NCI-H128 (cell line): ENCODE measurements at regions not wholly inside any gene's neighbourhood (a gene's known extent, or its start where the extent isn't known, plus 50 kb on each side); places are given as distances from the start of the nearest gene placed in this dataset.

ENCODE experiments used
- DNase-seq: peaks from one replicate; lab custom pipeline; 2025; ENCODE audit not compliant: unreplicated experiment; lab: John Stamatoyannopoulos, UW

DNA sequence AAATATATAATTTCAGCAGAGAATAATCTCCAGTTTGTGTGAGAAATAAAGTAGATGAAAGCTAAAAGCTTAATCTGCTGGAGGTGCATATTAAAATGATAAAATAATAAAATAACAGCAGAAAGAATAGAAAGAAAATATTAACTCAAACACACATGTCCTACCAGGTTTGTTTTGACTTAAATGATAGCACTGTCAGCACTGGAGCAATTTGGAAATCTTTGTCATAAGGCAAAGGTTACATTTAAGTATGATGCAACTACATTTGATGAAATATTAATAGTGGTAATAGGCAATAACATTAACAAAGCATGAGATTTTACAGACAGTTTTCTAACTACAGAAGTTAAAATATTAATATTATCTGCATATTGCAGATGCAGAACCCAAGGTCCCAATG lies 2380.1 kb downstream of the PCDH9 start:
- no peak for DNase-seq

- no peak for DNase-seq
Measured at GRCh38 chr13:64849196-64849595, 2380.9 kb downstream of the PCDH9 start.

DNA sequence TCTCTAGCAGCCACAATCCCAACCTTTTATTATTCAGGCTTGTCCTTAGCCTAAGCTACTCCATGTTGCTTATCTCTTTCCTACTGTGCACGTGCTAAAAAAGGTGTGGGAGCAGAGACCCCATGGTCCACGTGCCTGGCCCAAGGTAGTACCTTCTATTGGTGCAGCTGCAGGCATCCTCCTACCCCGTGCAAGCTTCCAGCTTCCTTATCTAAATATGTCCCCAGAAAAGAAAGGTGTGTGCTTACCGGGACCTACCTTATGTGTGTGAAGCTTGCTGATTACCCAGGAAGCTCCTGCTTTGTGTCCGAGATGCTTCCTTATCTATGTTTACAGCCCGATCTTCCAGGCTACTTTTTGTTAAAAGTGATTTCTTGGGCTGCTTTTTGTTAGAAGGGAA lies 2382.4 kb downstream of the PCDH9 start:
- DNase-seq, result no peak

DNA sequence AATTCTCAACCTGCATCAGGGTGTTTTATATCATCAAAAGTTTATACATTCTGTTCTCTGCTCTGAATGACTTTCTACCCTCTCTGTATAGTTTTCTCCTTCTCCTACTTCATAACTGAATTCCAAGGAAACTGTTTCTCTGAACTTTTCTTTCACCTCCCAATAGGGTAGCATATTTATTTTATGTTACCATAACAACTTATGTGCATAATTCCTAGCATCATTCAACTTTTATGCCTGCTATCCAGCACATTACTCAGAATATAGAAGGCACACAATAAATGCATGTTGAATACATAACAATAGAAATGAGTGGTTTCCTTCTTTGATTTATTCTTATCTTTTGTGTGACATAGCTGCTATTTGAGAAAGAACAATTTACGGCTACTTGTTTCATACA lies 2385.0 kb downstream of the PCDH9 start:
- no peak for DNase-seq

DNA sequence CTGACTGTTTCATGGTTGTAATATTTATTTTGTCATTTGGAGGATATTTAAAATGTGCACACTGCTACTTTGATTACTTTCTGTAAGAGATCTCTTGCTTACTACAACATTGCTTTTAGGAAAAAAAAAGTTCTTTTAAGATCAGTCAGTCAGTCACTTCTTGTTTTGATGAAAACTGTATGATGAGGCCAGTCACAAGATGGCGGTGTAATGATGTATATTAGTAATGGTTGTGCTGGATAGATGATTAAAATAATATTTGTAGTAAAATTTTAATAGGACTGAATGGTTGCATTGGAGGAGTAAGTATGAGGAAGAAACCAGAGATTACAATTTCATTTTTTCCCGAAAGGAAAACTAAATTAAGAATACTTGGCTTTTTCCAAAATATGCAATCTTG lies 2411.1 kb downstream of the PCDH9 start:
- no peak for DNase-seq

- no peak for DNase-seq
Measured at GRCh38 chr13:64817691-64818090, 2412.4 kb downstream of the PCDH9 start.

DNA sequence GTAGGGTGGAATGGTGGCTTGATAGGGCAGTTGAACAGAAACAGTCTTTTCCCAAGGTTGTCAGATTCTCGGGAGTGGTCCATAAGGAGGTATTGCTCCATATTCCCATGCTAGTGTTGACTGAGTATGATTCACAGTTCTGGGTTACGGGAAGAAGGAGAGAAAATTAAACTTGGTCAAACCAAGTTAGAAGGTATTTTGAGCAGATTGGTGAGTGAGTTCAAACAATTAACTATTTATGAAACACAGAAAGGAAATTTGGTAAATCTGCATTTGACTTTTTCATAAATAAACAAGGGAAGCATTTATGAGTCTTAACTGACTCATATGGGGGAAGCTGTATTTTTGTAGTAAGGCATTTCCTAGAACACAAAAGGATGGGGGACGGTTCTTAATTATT lies 2419.4 kb downstream of the PCDH9 start:
- DNase-seq, result no peak

DNA sequence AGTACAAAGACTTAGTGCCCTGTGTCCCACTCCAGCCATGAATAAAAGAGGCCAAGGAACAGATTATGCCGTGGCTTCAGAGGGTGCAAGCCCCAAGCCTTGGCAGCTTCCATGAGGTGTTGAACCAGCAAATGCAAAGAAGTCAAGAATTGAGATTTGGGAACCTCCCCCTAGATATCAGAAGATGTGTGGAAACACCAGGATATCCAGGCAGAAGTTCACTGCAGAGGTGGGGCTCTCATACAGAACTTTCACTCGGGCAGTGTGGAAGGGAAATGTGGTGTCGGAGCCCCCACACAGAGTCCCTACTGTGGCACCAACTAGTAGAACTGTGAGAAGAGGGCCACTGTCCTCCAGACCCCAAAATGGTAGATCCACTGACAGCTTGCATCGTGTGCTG lies 2421.4 kb downstream of the PCDH9 start:
- DNase-seq, result no peak

GRCh38 chr13:64801768-64802167 lies 2428.4 kb downstream of the PCDH9 start:
- no peak for DNase-seq

DNA sequence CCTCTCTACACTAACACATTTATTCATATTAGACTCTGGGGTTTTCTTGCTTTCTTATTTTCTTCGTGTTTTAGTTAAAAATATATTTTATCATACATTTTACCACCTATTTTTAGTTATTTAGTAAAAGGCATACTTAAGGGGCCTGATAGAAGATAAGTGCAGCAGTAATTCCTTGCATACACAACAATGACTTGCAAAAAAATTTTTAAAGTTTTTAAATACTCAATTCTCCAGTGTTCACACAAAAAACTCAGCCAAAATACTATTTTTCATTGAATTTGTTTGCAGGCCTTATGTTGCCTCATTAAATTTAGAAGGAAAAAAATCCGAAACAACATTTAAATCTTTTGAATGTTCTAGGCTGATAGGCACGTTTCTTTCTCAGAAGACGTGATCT lies 2431.7 kb downstream of the PCDH9 start:
- no peak for DNase-seq

- no peak for DNase-seq
Measured at GRCh38 chr13:64793592-64793991, 2436.5 kb downstream of the PCDH9 start.

DNA sequence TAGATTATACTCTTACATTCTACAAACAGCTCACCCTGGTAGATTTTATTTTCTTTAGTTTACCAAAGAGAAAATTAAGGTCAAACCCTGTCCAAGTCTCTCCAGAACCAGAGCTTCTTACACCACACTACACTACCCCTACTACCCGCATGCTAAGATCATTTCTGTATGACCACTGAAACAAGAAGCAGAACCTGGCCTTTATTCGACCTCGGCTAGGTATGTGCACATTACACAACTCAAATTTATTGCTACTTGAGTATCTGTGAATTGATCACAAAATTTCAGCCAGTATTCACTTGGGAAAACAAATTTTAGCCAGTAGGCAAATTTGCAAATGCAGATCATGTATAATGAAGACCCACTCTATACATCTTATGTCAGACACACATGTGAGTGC lies 2437.0 kb downstream of the PCDH9 start:
- no peak for DNase-seq

DNA sequence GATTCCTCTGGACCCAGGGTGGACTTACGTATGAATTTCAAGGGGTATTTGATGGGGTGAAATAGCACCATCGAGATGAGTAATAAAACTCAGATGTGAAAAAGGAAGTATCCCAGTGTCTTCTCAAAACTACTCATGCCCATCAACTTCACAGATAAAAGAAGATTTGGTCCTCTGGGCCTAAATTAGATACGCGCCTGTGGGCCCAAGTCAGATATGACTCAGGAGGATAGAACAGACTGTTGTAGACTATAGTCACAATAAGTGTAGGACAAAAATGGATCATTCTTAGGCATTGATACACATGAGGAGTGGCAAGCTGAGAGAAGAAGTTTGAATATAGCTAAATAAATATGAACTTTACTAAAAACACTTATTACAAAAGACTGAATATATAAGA lies 2438.8 kb downstream of the PCDH9 start:
- DNase-seq, result no peak

DNA sequence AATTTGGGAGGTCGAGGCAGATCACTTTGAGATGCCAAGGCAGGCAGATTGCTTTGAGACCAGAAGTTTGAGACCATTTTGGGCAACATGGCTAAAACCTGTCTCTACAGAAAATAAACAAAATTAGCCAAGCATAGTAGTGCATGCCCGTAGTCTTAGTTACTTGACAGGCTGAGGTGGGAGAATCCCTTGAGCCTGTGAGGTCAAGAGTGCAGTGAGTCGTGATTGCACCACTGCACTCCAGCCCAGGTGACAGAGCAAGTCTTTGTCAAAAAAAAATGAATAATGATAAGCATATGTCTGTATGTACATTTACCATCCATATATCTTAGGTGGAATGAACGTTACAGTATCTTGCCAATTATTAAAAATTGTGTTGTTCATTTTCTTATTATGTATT lies 2447.7 kb downstream of the PCDH9 start:
- DNase-seq, result no peak

GRCh38 chr13:64778002-64778401 lies 2452.1 kb downstream of the PCDH9 start:
- no peak for DNase-seq

- no peak for DNase-seq
Measured at GRCh38 chr13:64774915-64775314, 2455.2 kb downstream of the PCDH9 start.

DNA sequence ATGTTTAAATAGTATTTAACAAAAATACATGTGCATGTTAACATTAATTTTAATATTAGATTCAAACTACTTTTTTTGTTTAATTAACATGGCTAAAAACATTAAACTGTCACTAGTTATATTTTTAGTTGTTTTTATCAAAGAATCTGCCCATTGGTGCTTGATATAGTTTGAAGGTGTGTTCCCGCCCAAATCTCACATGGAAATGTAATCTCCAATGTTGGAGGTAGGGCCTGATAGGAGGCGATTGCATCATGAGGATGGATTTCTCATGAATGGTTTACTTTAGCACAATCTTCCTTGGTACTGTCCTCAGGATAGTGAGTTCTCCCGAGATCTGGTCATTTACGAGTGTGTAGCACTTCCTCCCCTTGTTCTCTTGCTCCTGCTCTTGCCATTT lies 2459.4 kb downstream of the PCDH9 start:
- no peak for DNase-seq

DNA sequence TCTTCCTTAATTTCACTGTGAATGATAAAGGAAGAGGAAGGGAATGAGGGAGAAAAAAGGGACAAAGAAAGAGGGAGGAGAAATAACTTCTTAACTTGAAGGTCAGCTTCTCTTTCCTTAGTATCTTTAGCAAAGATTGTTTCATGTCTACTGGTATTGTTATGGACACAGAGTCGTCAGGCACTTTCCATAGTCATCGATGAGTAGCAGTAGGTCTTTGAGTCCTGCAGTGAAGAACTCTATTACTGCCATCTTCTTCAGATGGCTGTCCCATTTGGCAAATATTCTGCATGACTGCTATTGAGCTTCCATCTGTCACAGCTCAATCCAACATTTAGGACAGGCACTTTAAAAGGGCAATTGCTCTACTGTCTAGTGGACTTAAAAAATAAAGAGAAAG lies 2463.1 kb downstream of the PCDH9 start:
- no peak for DNase-seq

GRCh38 chr13:64765636-64766035 lies 2464.5 kb downstream of the PCDH9 start:
- DNase-seq, result no peak

DNA sequence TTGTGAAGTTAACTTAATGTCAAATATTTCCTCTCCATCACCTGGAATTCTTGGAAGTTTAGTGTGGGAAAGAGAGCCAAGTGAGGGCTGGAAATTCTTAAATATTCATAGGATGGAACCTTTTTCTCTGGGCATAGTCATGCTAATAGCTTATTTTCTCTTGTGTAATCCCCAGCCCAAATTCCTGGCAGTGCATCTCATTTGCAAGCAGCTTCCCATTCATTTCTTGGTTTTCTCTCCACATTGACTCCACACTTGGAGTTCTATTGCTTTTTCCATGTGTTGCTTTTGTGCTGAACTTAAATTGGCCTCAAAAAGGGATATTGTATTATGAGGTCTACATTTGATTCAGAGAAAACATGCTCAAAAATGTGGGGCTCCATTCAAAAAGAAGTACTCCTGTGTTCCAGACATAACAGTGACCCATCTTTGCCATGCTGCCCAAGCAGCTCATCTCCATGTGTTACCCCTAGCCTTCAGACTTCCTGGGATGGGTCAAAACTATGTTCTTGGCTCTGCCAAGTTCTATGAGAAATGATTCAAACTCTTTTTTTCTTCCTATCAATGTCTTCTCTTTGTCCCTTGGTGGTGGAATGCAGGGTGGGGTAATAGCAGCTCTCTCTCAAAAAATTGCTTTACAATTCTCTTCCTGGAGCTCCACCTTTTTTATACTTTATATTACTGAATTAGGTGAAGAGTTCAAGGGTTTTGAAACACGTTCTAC lies 2471.5 kb downstream of the PCDH9 start:
- DNase-seq, result no peak

DNA sequence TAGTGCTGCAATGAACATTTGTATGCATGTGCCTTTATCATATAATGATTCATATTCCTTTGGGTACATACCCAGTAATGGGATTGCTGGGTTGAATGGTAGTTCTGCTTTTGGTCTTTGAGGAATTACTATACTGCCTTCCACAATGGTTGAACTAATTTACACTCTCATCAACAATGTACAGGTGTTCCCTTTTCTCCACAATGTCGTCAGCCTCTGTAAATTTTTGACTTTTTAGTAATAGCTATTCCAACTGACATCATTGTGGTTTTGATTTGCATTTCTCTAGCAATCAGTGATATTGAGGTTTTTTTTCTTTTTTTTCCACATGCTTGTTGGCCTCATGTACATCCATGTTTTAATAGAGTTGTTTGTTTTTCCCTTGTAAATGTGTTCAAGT lies 2473.5 kb downstream of the PCDH9 start:
- DNase-seq, result no peak

- no peak for DNase-seq
Measured at GRCh38 chr13:64755961-64756360, 2474.2 kb downstream of the PCDH9 start.

- DNase-seq, result no peak
Measured at GRCh38 chr13:64753233-64754000, 2476.7 kb downstream of the PCDH9 start.
